GM10266 (cell line): ENCODE measurements at regions not wholly inside any gene's neighbourhood (a gene's known extent, or its start where the extent isn't known, plus 50 kb on each side); places are given as distances from the start of the nearest gene placed in this dataset.

Experiments used
- DNase-seq: peaks from one replicate; pipeline ENCODE4 v3.0.0; 2012; ENCODE audit errors: extremely low spot score
- TF ChIP-seq, protein P1 (sequence below): IDR thresholded peaks from 2 replicates; pipeline ENCODE4 v1.5.1; 2012; ENCODE audit warnings: mild to moderate bottlenecking, low read depth; ENCODE audit not compliant: control insufficient read depth, insufficient read depth; ENCODE audit errors: missing control alignments

- TF ChIP-seq, protein P1, sequence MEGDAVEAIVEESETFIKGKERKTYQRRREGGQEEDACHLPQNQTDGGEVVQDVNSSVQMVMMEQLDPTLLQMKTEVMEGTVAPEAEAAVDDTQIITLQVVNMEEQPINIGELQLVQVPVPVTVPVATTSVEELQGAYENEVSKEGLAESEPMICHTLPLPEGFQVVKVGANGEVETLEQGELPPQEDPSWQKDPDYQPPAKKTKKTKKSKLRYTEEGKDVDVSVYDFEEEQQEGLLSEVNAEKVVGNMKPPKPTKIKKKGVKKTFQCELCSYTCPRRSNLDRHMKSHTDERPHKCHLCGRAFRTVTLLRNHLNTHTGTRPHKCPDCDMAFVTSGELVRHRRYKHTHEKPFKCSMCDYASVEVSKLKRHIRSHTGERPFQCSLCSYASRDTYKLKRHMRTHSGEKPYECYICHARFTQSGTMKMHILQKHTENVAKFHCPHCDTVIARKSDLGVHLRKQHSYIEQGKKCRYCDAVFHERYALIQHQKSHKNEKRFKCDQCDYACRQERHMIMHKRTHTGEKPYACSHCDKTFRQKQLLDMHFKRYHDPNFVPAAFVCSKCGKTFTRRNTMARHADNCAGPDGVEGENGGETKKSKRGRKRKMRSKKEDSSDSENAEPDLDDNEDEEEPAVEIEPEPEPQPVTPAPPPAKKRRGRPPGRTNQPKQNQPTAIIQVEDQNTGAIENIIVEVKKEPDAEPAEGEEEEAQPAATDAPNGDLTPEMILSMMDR: no peak
- DNase-seq: no peak
Observed at GRCh38 chr7:41125343-41125742, 577.5 kb downstream of the INHBA start.

DNA sequence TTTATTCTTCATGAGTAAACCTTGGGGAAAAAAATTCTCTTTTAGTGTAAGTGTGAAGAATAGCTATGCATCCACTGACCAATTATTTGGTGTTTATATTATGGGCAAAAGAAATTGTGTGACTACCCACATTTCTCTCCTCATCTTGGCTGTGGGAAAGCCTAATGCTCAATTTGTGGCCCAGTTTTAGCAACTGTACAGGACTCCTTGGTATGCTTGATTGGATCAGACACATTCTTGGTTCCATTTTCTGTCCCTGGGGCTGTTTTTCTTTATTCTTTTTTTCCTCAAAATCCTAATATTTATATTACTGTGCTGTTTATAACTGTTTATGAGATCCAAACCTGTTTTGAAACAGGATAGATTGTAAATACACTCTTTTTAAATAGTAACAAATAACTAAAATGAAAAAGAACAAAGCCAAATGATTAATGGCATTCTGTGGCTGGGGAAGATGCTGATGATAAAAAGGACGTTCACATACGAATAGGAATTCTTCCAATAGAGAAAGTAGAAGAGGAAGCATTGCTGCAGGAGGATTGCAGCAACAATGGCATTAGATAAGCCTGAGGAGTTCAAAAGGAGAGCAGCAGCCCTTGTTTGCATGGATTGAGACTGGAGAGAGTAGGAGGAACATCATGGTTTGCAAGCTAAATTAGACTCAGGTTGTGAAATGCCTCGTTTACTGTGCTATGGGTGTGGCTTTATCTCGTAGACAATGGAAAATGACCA is 580.5 kb downstream of the INHBA start:
- DNase-seq: no peak
- TF ChIP-seq, protein P1: no peak

DNA sequence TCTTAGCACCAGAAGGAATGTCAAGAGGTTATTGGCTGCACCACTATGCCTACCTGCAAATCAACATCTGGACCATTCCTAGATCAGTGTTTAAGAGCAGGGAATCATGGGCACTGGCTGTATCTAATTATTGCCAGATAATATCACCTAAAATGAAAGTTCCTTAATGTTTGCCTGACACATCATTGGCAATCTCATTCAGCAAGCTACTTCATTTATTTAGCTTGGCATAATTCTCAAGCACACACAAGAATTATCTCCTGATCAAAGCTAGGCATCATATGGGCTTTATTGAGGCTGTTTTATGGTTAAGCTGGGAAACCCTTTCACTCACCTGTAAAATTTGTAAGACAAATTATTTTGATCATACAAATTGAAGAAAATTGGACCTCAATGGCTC is 581.7 kb downstream of the INHBA start:
- DNase-seq: no peak
- TF ChIP-seq, protein P1: no peak

- TF ChIP-seq, protein P1: no peak
- DNase-seq: no peak
Observed at GRCh38 chr7:41118486-41118885, 584.4 kb downstream of the INHBA start.

- TF ChIP-seq, protein P1: no peak
- DNase-seq: no peak
Observed at GRCh38 chr7:41117431-41117830, 585.5 kb downstream of the INHBA start.

DNA sequence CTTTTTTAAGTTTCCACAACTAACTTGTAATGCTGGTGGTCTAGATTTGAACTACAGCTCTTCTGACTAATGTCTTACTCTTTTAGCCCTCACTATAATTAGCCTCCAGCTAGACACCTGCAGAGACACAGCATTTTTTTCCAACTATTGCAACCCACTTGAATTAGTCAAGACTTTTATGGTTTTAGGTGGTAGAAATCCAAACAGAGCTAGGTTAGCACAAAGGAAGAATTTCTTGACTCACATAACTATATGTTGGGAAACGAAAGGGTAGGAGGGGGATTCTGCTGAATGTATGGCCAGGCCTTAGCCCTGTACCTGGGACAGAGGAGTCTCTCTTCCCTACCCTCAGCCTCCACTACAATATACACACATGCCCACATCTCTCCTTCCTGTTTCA is 586.1 kb downstream of the INHBA start:
- no peak for DNase-seq

GRCh38 chr7:41116337-41116736 is 586.6 kb downstream of the INHBA start:
- no peak for DNase-seq
- TF ChIP-seq, protein P1: no peak

More for the DNA sequence above, 586.1 kb downstream of the INHBA start:
- TF ChIP-seq, protein P1: no peak
